Hepatocyte (in vitro differentiated cells): ENCODE measurements at regions not wholly inside any gene's neighbourhood (a gene's known extent, or its start where the extent isn't known, plus 50 kb on each side); places are given as distances from the start of the nearest gene placed in this dataset.

ENCODE experiments used
- DNase-seq: peaks from one replicate; pipeline ENCODE4 v3.0.0-alpha.2; 2016; ENCODE audit warnings: low spot score
- H2AFZ ChIP-seq: fragments of 200-600 bp; sonication (generic); 2 replicates; pipeline ENCODE4 v1.6.0; 2016; ENCODE audit warnings: antibody characterized with exemption, mild to moderate bottlenecking
- H3K27ac ChIP-seq: fragments of 200-600 bp; sonication (generic); 2 replicates; pipeline ENCODE4 v1.5.1; 2016; ENCODE audit warnings: mild to moderate bottlenecking
- H3K27me3 ChIP-seq: fragments of 200-600 bp; sonication (generic); 2 replicates; pipeline ENCODE4 v1.6.1; 2016
- H3K36me3 ChIP-seq: fragments of 200-600 bp; sonication (generic); replicated peaks from 2 replicates; pipeline ENCODE4 v1.5.1; 2016; ENCODE audit warnings: low read depth; ENCODE audit not compliant: insufficient read depth
- H3K4me1 ChIP-seq: fragments of 200-600 bp; sonication (generic); 2 replicates; pipeline ENCODE4 v1.5.1; 2016; ENCODE audit warnings: mild to moderate bottlenecking, moderate library complexity; ENCODE audit not compliant: insufficient read depth
- H3K4me2 ChIP-seq: fragments of 200-600 bp; sonication (generic); 2 replicates; pipeline ENCODE4 v1.6.0; 2016
- H3K4me3 ChIP-seq: fragments of 200-600 bp; sonication (generic); 2 replicates; pipeline ENCODE4 v1.5.1; 2016; ENCODE audit warnings: mild to moderate bottlenecking
- H3K79me2 ChIP-seq: fragments of 200-600 bp; sonication (generic); 2 replicates; pipeline ENCODE4 v1.6.0; 2017; ENCODE audit warnings: mild to moderate bottlenecking
- H3K9me2 ChIP-seq: fragments of 200-600 bp; sonication (generic); replicated peaks from 2 replicates; pipeline ENCODE4 v1.6.0; 2017; ENCODE audit warnings: mild to moderate bottlenecking; ENCODE audit not compliant: insufficient read depth
- H3K9me3 ChIP-seq: fragments of 200-600 bp; sonication (generic); 2 replicates; pipeline ENCODE4 v1.5.1; 2016; ENCODE audit warnings: low read depth, mild to moderate bottlenecking
- H4K20me1 ChIP-seq: fragments of 200-600 bp; sonication (generic); 2 replicates; pipeline ENCODE4 v1.6.0; 2016; ENCODE audit warnings: mild to moderate bottlenecking; ENCODE audit not compliant: insufficient read depth, poor library complexity, severe bottlenecking
- CTCF ChIP-seq: fragments of 200-600 bp; sonication (generic); IDR thresholded peaks from 2 replicates; pipeline ENCODE4 v1.5.1; 2016; ENCODE audit warnings: antibody characterized with exemption, mild to moderate bottlenecking; ENCODE audit not compliant: poor library complexity
- EZH2 ChIP-seq: fragments of 200-600 bp; sonication (generic); IDR thresholded peaks from 2 replicates; pipeline ENCODE4 v1.6.1; 2016; ENCODE audit warnings: antibody characterized with exemption, mild to moderate bottlenecking, borderline replicate concordance
- EZH2phosphoT487 ChIP-seq: fragments of 200-600 bp; sonication (generic); IDR thresholded peaks from one replicate; pipeline ENCODE4 v1.6.1; 2018; ENCODE audit warnings: antibody characterized with exemption, mild to moderate bottlenecking, low read depth, moderate library complexity; ENCODE audit not compliant: unreplicated experiment, severe bottlenecking
- WGBS: methylation state at CpG from one replicate; pipeline ENCODE4 v1.1.6; 2016; ENCODE audit warnings: low lambda C conversion rate; ENCODE audit errors: missing lambda C conversion rate; 5-methylcytosine and 5-hydroxymethylcytosine counted together

DNA sequence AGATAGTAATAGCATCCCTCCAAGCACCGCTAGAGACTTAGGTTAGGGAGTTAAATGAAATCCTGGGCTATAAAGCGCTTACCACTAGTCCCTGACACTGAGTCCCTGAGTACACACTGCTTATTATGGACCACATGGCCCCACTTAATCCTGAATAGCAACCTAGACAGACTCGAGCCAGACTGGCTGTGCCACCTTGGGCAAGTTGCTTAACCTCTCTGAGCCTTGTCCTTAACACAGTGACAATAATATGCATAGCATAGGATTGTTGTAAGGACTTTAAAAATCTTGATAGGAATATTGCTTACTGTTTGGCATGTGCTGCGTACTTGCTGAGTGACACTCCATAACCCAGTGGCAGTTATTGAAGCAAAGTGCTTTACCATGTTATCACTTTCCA, 125.6 kb upstream of the SASH1 start:
- H4K20me1 ChIP-seq: no peaks in the 10 kb centered on the region
- no peak overlapping the region for H3K4me3 ChIP-seq
- no peaks in the 10 kb centered on the region for H3K36me3 ChIP-seq
- TF ChIP-seq EZH2 (no peak), EZH2phosphoT487 (no peak), CTCF (no peak)
- H3K4me2 ChIP-seq: no peak overlapping the region
- DNase-seq: no peak
- H3K9me2 ChIP-seq: no peaks in the 10 kb centered on the region
- H2AFZ ChIP-seq: no peak overlapping the region
- H3K79me2 ChIP-seq: no peaks in the 10 kb centered on the region
- no peaks in the 10 kb centered on the region for H3K4me1 ChIP-seq
- no peaks in the 10 kb centered on the region for H3K9me3 ChIP-seq
- no peak overlapping the region for H3K27ac ChIP-seq
- WGBS: 87% methylated on average over 4 of the region's 4 CpGs
- no peaks in the 10 kb centered on the region for H3K27me3 ChIP-seq

GRCh38 chr6:148217921-148218320, 124.7 kb upstream of the SASH1 start:
- 85% methylated on average over 3 of the region's 3 CpGs for WGBS
- Histone ChIP-seq H4K20me1 (no peaks in the 10 kb centered on the region), H3K9me3 (no peaks in the 10 kb centered on the region), H3K4me1 (no peaks in the 10 kb centered on the region), H3K4me2 (no peak overlapping the region), H3K36me3 (no peaks in the 10 kb centered on the region), H3K27ac (no peak overlapping the region), H3K4me3 (no peak overlapping the region), H2AFZ (no peak overlapping the region), H3K79me2 (no peaks in the 10 kb centered on the region), H3K9me2 (no peaks in the 10 kb centered on the region), H3K27me3 (no peaks in the 10 kb centered on the region)
- TF ChIP-seq CTCF: no peak
- TF ChIP-seq EZH2: no peak
- TF ChIP-seq EZH2phosphoT487: no peak
- DNase-seq: no peak

DNA sequence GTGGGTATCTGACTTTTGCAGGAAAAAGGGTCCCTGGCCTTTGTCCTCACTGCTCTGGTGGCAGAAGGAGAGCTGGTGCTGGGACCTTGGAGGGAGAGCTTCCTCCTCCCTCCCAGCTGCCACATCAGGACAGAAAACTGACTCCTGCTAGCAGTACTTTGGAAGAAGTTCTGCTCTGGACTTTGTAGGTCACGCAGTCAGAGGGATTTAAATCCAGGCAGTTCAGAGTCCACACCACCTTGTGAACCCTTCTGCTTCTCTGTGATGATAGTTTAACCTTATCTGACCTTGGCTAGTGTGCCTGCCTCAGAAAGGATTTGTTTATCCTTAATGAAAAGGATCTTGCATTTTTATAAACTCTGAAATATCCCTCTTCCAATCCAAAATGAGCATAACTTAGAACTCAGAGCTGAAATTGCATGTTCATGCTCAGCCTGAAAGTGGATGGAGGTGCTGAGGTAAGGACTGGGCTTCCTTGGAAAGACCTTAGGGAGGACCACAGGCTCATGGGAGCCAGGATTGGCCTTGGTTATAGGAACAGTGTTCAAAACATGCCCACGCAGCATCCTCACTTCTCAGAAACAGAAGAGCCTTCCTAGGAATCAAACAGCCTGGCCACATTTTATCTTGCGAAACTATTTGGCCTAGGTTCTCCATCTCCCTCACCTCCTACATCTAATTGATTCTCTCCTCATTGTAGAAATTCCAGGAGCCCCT, 123.9 kb upstream of the SASH1 start:
- TF ChIP-seq EZH2 (no peak), EZH2phosphoT487 (no peak), CTCF (no peak)
- 70% methylated on average over 3 of the region's 3 CpGs for WGBS
- Histone ChIP-seq H3K4me1 (no peaks in the 10 kb centered on the region), H3K27me3 (no peaks in the 10 kb centered on the region), H3K9me2 (no peaks in the 10 kb centered on the region), H3K4me2 (no peak overlapping the region), H2AFZ (no peak overlapping the region), H3K36me3 (no peaks in the 10 kb centered on the region), H3K79me2 (no peaks in the 10 kb centered on the region), H3K27ac (no peak overlapping the region), H3K4me3 (no peak overlapping the region), H4K20me1 (no peaks in the 10 kb centered on the region), H3K9me3 (no peaks in the 10 kb centered on the region)
- DNase-seq: peak; percentile 10
